Loucy (cell line): ENCODE measurements at regions not wholly inside any gene's neighbourhood (a gene's known extent, or its start where the extent isn't known, plus 50 kb on each side); places are given as distances from the start of the nearest gene placed in this dataset.

Source experiments
- H2AFZ ChIP-seq: fragments of 200-600 bp; sonication (generic); 2 replicates; pipeline ENCODE4 v1.6.0; 2016; ENCODE audit warnings: antibody characterized with exemption, mild to moderate bottlenecking, low read length, moderate library complexity
- H3F3A ChIP-seq: fragments of 200-600 bp; 2 replicates; pipeline ENCODE4 v1.6.0; 2016; ENCODE audit warnings: antibody characterized with exemption, low read depth, mild to moderate bottlenecking
- H3K27me3 ChIP-seq: fragments of 200-600 bp; sonication (generic); 2 replicates; pipeline ENCODE4 v1.6.1; 2014; ENCODE audit warnings: low read length, mild to moderate bottlenecking; ENCODE audit not compliant: insufficient read depth, poor library complexity, severe bottlenecking
- H3K36me3 ChIP-seq: fragments of 200-600 bp; sonication (generic); 2 replicates; pipeline ENCODE4 v1.6.1; 2016; ENCODE audit warnings: low read length; ENCODE audit not compliant: insufficient read depth
- H3K4me1 ChIP-seq: fragments of 200-600 bp; sonication (generic); 2 replicates; pipeline ENCODE4 v1.5.1; 2014; ENCODE audit warnings: low read length, mild to moderate bottlenecking; ENCODE audit not compliant: insufficient read depth, poor library complexity, severe bottlenecking
- H3K4me2 ChIP-seq: fragments of 200-600 bp; sonication (generic); 2 replicates; pipeline ENCODE4 v1.6.0; 2014; ENCODE audit warnings: antibody characterized with exemption, low read length, low read depth, mild to moderate bottlenecking; ENCODE audit not compliant: poor library complexity, severe bottlenecking
- H3K4me3 ChIP-seq: fragments of 200-600 bp; sonication (generic); 2 replicates; pipeline ENCODE4 v1.5.1; 2014; ENCODE audit warnings: low read length, mild to moderate bottlenecking, mixed read lengths; ENCODE audit not compliant: poor library complexity, severe bottlenecking
- H3K79me2 ChIP-seq: fragments of 200-600 bp; sonication (generic); 2 replicates; pipeline ENCODE4 v1.6.1; 2014; ENCODE audit warnings: low read length; ENCODE audit not compliant: insufficient read depth
- H3K9ac ChIP-seq: fragments of 200-600 bp; sonication (generic); 2 replicates; pipeline ENCODE4 v1.6.0; 2014; ENCODE audit warnings: mild to moderate bottlenecking, low read depth, low read length, moderate library complexity; ENCODE audit not compliant: poor library complexity, severe bottlenecking
- H3K9me2 ChIP-seq: fragments of 200-600 bp; sonication (generic); replicated peaks from 2 replicates; pipeline ENCODE4 v1.6.1; 2016; ENCODE audit warnings: low read depth, low read length, mixed read lengths
- H3K9me3 ChIP-seq: fragments of 200-600 bp; sonication (generic); 2 replicates; pipeline ENCODE4 v1.6.1; 2014; ENCODE audit warnings: mild to moderate bottlenecking, antibody characterized with exemption, low read length, low read depth; ENCODE audit not compliant: insufficient read depth
- H4K20me1 ChIP-seq: fragments of 200-600 bp; sonication (generic); 2 replicates; pipeline ENCODE4 v1.6.0; 2014; ENCODE audit warnings: antibody characterized with exemption, low read length, mild to moderate bottlenecking; ENCODE audit not compliant: insufficient read depth, poor library complexity, severe bottlenecking
- EZH2phosphoT487 ChIP-seq: fragments of 200-600 bp; IDR thresholded peaks from 2 replicates; pipeline ENCODE4 v1.6.1; 2018; ENCODE audit warnings: antibody characterized with exemption, mild to moderate bottlenecking, moderate library complexity, borderline replicate concordance
- TF ChIP-seq, protein P1 (sequence below): fragments of 200-600 bp; sonication (generic); conservative IDR thresholded peaks from 2 replicates; pipeline ENCODE4 v1.5.1; 2014; ENCODE audit warnings: mild to moderate bottlenecking, antibody characterized with exemption, low read length

DNA sequence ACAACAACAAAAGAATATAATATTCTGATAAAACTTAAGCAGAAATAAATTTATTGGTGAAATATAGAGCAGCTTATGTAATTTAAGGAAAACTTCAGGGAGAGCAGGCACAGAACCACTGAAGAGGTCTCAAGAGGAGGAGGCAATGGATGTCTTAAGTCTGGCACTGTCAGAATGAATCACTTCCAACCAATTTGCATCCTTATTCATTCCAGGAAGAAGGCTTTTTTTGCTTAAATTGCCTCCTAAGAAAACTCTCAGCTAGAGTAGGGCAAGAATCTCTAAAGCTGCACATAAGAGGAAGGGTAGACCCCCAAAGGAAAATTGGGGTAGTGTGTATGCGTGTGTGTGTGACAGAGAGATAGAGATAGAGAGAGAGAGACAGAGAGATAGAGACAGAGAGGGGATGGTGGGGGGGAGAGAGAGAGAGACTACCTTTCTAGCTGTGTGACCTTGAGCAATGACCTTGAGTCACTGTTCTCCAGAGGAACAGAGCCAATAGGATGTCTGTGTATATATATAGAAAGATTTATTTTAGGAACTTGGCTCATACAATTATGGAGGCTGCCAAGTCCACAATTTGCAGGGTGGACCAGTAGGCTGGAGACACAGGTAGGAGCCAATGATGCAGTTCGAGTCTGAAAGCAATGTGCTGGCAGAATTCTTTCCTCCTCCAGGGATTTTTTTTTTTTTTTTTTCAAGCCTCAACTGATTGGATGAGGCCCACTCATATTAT lies 96.4 kb upstream of the LINC00305 start:
- Histone ChIP-seq H3K36me3 (no peaks in the 10 kb centered on the region), H2AFZ (no peak overlapping the region), H3K9me2 (no peaks in the 10 kb centered on the region), H3K4me3 (no peak overlapping the region), H3F3A (no peaks in the 10 kb centered on the region), H3K27me3 (no peaks in the 10 kb centered on the region), H3K4me1 (no peaks in the 10 kb centered on the region), H3K79me2 (no peaks in the 10 kb centered on the region), H4K20me1 (no peaks in the 10 kb centered on the region), H3K9ac (no peak overlapping the region), H3K4me2 (no peak overlapping the region), H3K9me3 (no peaks in the 10 kb centered on the region)
- TF ChIP-seq, protein P1, sequence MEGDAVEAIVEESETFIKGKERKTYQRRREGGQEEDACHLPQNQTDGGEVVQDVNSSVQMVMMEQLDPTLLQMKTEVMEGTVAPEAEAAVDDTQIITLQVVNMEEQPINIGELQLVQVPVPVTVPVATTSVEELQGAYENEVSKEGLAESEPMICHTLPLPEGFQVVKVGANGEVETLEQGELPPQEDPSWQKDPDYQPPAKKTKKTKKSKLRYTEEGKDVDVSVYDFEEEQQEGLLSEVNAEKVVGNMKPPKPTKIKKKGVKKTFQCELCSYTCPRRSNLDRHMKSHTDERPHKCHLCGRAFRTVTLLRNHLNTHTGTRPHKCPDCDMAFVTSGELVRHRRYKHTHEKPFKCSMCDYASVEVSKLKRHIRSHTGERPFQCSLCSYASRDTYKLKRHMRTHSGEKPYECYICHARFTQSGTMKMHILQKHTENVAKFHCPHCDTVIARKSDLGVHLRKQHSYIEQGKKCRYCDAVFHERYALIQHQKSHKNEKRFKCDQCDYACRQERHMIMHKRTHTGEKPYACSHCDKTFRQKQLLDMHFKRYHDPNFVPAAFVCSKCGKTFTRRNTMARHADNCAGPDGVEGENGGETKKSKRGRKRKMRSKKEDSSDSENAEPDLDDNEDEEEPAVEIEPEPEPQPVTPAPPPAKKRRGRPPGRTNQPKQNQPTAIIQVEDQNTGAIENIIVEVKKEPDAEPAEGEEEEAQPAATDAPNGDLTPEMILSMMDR: no peak
- TF ChIP-seq EZH2phosphoT487: no peak

DNA sequence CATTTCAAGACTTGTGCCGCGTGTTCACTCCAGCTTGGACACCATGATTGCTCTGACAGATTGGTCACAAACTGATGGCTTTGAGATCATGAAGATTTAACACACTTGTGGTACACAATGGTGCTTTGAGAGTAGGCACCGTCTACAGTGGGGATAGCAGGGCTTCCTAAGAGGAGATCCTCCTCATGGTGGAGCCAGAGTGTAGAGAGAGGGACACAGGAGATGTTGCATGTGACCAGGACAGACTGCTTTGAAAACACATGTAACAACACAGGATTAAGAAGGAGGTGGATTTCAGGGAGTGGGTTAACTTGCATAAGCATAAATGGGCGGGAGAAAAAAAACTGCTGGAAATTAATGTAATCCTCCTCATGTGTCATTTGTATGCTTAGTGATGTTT lies 95.7 kb upstream of the LINC00305 start:
- H2AFZ ChIP-seq: no peak overlapping the region
- no peak overlapping the region for H3K4me2 ChIP-seq
- no peaks in the 10 kb centered on the region for H3K4me1 ChIP-seq
- H3K79me2 ChIP-seq: no peaks in the 10 kb centered on the region
- no peaks in the 10 kb centered on the region for H3K27me3 ChIP-seq
- no peak overlapping the region for H3K9ac ChIP-seq
- H3F3A ChIP-seq: no peaks in the 10 kb centered on the region
- H4K20me1 ChIP-seq: no peaks in the 10 kb centered on the region
- no peaks in the 10 kb centered on the region for H3K9me2 ChIP-seq
- H3K4me3 ChIP-seq: no peak overlapping the region
- H3K36me3 ChIP-seq: no peaks in the 10 kb centered on the region
- TF ChIP-seq EZH2phosphoT487: no peak
- TF ChIP-seq, protein P1: no peak
- H3K9me3 ChIP-seq: no peaks in the 10 kb centered on the region

DNA sequence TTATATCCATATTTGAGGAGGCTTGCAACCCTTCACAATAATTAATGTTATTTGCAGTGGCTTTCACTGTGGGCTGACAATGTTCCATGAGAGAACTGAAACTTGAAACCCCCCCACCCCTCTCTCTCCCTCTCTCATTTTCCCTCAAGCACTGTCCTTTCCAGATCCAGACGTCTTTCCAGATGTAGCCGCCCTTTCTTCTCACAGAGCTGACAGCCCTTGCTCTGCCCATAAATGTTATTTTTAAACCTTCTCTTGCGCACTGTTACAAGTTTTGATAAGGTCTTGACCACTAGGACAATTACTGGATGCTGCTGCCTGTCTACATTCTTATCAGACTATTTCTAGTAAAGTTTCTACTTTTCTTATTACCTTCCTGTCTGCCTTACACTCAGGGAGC lies 91.4 kb upstream of the LINC00305 start:
- Histone ChIP-seq H3K4me1 (no peaks in the 10 kb centered on the region), H2AFZ (no peak overlapping the region), H4K20me1 (no peaks in the 10 kb centered on the region), H3K27me3 (no peaks in the 10 kb centered on the region), H3K4me2 (no peak overlapping the region), H3K79me2 (no peaks in the 10 kb centered on the region), H3K36me3 (no peaks in the 10 kb centered on the region), H3K4me3 (no peak overlapping the region), H3K9me2 (no peaks in the 10 kb centered on the region), H3F3A (no peaks in the 10 kb centered on the region), H3K9me3 (no peaks in the 10 kb centered on the region), H3K9ac (no peak overlapping the region)
- TF ChIP-seq, protein P1: no peak
- TF ChIP-seq EZH2phosphoT487: no peak
